OCI-LY1 (cell line): ENCODE measurements at regions not wholly inside any gene's neighbourhood (a gene's known extent, or its start where the extent isn't known, plus 50 kb on each side); places are given as distances from the start of the nearest gene placed in this dataset.

ENCODE experiments used
- CTCF ChIP-seq: fragments of 200-600 bp; sonication (generic), shearing (Covaris generic); IDR thresholded peaks from 2 replicates; pipeline ENCODE4 v1.5.1; 2017; ENCODE audit warnings: mild to moderate bottlenecking, antibody characterized with exemption, low read length, moderate library complexity, mixed read lengths
- EZH2 ChIP-seq: fragments of 200-600 bp; sonication (generic), shearing (Covaris generic); IDR thresholded peaks from 2 replicates; pipeline ENCODE4 v1.8.0; 2017; ENCODE audit warnings: borderline replicate concordance, mixed run types, mild to moderate bottlenecking, antibody characterized with exemption, low read length, moderate library complexity, mixed read lengths

GRCh38 chr4:120526033-120526432 lies 396.5 kb downstream of the PRDM5 start:
- TF ChIP-seq CTCF (no peak), EZH2 (no peak)
